HCT116 (cell line): ENCODE measurements at regions not wholly inside any gene's neighbourhood (a gene's known extent, or its start where the extent isn't known, plus 50 kb on each side); places are given as distances from the start of the nearest gene placed in this dataset.

ENCODE experiments used
- ATAC-seq: fragments of 200-7000 bp; cut with Tn5 transposase; 2 replicates; pipeline ENCODE4 v1.9.1; 2020; ENCODE audit warnings: mild to moderate bottlenecking, moderate library complexity
- BruUV-seq: library from RNA; stranded (reverse); fragments of 400-500 nt; replicated peaks from 2 replicates; lab custom pipeline; 2021; lab: Mats Ljungman, UMichigan
- CTCF ChIA-PET: fragments of 300-600 bp; sonication (Branson Sonifier 250); formaldehyde crosslinking; loops from one replicate; lab custom pipeline; 2021; ENCODE audit warnings: antibody characterized with exemption; lab: Charles Lee
- POLR2A ChIA-PET: fragments of 300-600, 350-600 bp; sonication (Branson Sonifier 250); formaldehyde crosslinking; loops from one replicate; lab custom pipeline; 2021; ENCODE audit warnings: antibody characterized with exemption; lab: Charles Lee
- RAD21 ChIA-PET, 2 experiments: fragments of 300-600 bp; sonication (Branson Sonifier 250); formaldehyde crosslinking; loops; one replicate each; lab custom pipeline; 2023; ENCODE audit warnings: low total read pairs in 2 of 2; ENCODE audit not compliant: uncharacterized antibody in 2 of 2, unreplicated experiment in 2 of 2, low non-redundant PET in 1 of 2; lab: Charles Lee
- DNase-seq: peaks from one replicate; pipeline ENCODE4 v3.0.0-alpha.2; 2010; ENCODE audit warnings: low read depth, low spot score
- H2AFZ ChIP-seq: fragments of 200-600 bp; shearing (Covaris generic), sonication (generic); 2 replicates; pipeline ENCODE4 v1.6.1; 2017; ENCODE audit warnings: low read depth, mixed run types, mixed read lengths, antibody characterized with exemption, low read length; ENCODE audit not compliant: poor library complexity, severe bottlenecking
- H3K27ac ChIP-seq: 2 replicates; pipeline ENCODE4 v1.5.1; 2012; ENCODE audit warnings: low read depth, low read length
- H3K27me3 ChIP-seq: fragments of 200-600 bp; sonication (generic); 2 replicates; pipeline ENCODE4 v1.6.1; 2016; ENCODE audit warnings: mixed run types, low read length, mixed read lengths; ENCODE audit not compliant: insufficient read depth
- H3K36me3 ChIP-seq, 2 experiments: fragments of 200-500 bp in 1 of 2; fragments of 200-600 bp in 1 of 2; sonication (Bioruptor generic) in 1 of 2; sonication (generic) in 1 of 2; 2 replicates each; pipeline versions ENCODE4 v1.5.1 to v1.6.1; 2014 to 2016; ENCODE audit warnings: low read length in 2 of 2, inconsistent platforms in 1 of 2, mixed read lengths in 1 of 2, mixed run types in 1 of 2; ENCODE audit not compliant: insufficient read depth in 2 of 2, control insufficient read depth in 1 of 2
- H3K4me1 ChIP-seq, 2 experiments: fragments of 200-600 bp in 1 of 2; sonication (generic) in 1 of 2; 2 replicates each; pipeline versions ENCODE4 v1.5.1 to v1.6.1; 2012 to 2017; ENCODE audit warnings: low read length in 2 of 2, inconsistent platforms in 1 of 2, mild to moderate bottlenecking in 1 of 2, mixed read lengths in 1 of 2, mixed run types in 1 of 2, moderate library complexity in 1 of 2; ENCODE audit not compliant: insufficient read depth in 2 of 2, control insufficient read depth in 1 of 2
- H3K4me2 ChIP-seq: fragments of 200-600 bp; sonication (generic); 2 replicates; pipeline ENCODE4 v1.6.1; 2017; ENCODE audit warnings: mixed run types, low read length, mixed read lengths
- H3K4me3 ChIP-seq, 2 experiments: fragments of 200-600 bp in 1 of 2; sonication (generic) in 1 of 2; replicated peaks in 1 of 2; 2 replicates each; pipeline ENCODE4 v1.5.1; 2011 to 2016; ENCODE audit warnings: low read length in 2 of 2, control low read depth in 1 of 2, low read depth in 1 of 2, mild to moderate bottlenecking in 1 of 2, mixed read lengths in 1 of 2, mixed run types in 1 of 2
- H3K79me2 ChIP-seq: fragments of 200-600 bp; sonication (generic); 2 replicates; pipeline ENCODE4 v1.6.1; 2017; ENCODE audit warnings: mild to moderate bottlenecking, mixed run types, low read length, moderate library complexity, mixed read lengths; ENCODE audit not compliant: insufficient read depth
- H3K9ac ChIP-seq: fragments of 200-600 bp; sonication (generic); 2 replicates; pipeline ENCODE4 v1.6.1; 2016; ENCODE audit warnings: low read length, mixed read lengths
- H3K9me2 ChIP-seq: fragments of 200-600 bp; sonication (generic), shearing (Covaris generic); 2 replicates; pipeline ENCODE4 v1.6.1; 2017; ENCODE audit warnings: mixed run types, mild to moderate bottlenecking, moderate library complexity; ENCODE audit not compliant: insufficient read depth
- H3K9me3 ChIP-seq, 2 experiments: fragments of 200-500 bp in 1 of 2; fragments of 200-600 bp in 1 of 2; sonication (Bioruptor generic) in 1 of 2; sonication (generic) in 1 of 2; 2 replicates each; pipeline ENCODE4 v1.6.1; 2014 to 2017; ENCODE audit warnings: low read length in 2 of 2, mixed read lengths in 2 of 2, inconsistent platforms in 1 of 2, low read depth in 1 of 2, mild to moderate bottlenecking in 1 of 2, mixed run types in 1 of 2, moderate library complexity in 1 of 2; ENCODE audit not compliant: control insufficient read depth in 1 of 2, insufficient read depth in 1 of 2
- H4K20me1 ChIP-seq: fragments of 200-600 bp; sonication (generic), shearing (Covaris generic); 2 replicates; pipeline ENCODE4 v1.6.1; 2017; ENCODE audit warnings: mixed run types, mild to moderate bottlenecking, moderate library complexity; ENCODE audit not compliant: insufficient read depth
- ATF3 ChIP-seq: IDR thresholded peaks from 2 replicates; pipeline ENCODE4 v1.6.1; 2012
- CBX3 ChIP-seq: IDR thresholded peaks from 2 replicates; pipeline ENCODE4 v1.6.1; 2012; ENCODE audit warnings: low read depth
- CEBPB ChIP-seq: IDR thresholded peaks from 2 replicates; pipeline ENCODE4 v1.6.1; 2012; ENCODE audit warnings: low read depth
- CTCF ChIP-seq, 3 experiments: fragments of 200-600 bp in 1 of 3; sonication (generic) in 1 of 3; IDR thresholded peaks in 2 of 3; conservative IDR thresholded peaks in 1 of 3; 2 replicates each; pipeline ENCODE4 v1.5.1; 2012 to 2017; ENCODE audit warnings: low read depth in 2 of 3, low read length in 2 of 3, antibody characterized with exemption in 1 of 3, borderline replicate concordance in 1 of 3, control low read depth in 1 of 3, mild to moderate bottlenecking in 1 of 3, mixed read lengths in 1 of 3, mixed run types in 1 of 3, moderate library complexity in 1 of 3; ENCODE audit not compliant: insufficient read depth in 1 of 3
- EGR1 ChIP-seq: IDR thresholded peaks from 2 replicates; pipeline ENCODE4 v1.6.1; 2012; ENCODE audit warnings: low read depth
- ELF1 ChIP-seq: IDR thresholded peaks from 2 replicates; pipeline ENCODE4 v1.6.1; 2012; ENCODE audit warnings: low read depth, borderline replicate concordance
- EZH2 ChIP-seq: fragments of 200-600 bp; sonication (generic); IDR thresholded peaks from 2 replicates; pipeline ENCODE4 v1.6.1; 2017; ENCODE audit warnings: antibody characterized with exemption, mixed run types
- EZH2phosphoT487 ChIP-seq: fragments of 200-600 bp; IDR thresholded peaks from 2 replicates; pipeline ENCODE4 v1.6.1; 2018; ENCODE audit warnings: antibody characterized with exemption, borderline replicate concordance
- FOSL1 ChIP-seq: IDR thresholded peaks from 2 replicates; pipeline ENCODE4 v1.6.1; 2012; ENCODE audit warnings: low read depth
- JUND ChIP-seq: IDR thresholded peaks from 2 replicates; pipeline ENCODE4 v1.6.1; 2012
- MAX ChIP-seq: IDR thresholded peaks from 2 replicates; pipeline ENCODE4 v1.6.1; 2012
- POLR2A ChIP-seq: IDR thresholded peaks from 2 replicates; pipeline ENCODE4 v1.7.0; 2011; ENCODE audit warnings: borderline replicate concordance; ENCODE audit not compliant: insufficient read depth, insufficient read length; ENCODE audit errors: extremely low read depth
- POLR2AphosphoS5 ChIP-seq: IDR thresholded peaks from 2 replicates; pipeline ENCODE4 v1.6.1; 2011; ENCODE audit warnings: mild to moderate bottlenecking, low read depth, low read length, moderate library complexity
- REST ChIP-seq: IDR thresholded peaks from 2 replicates; pipeline ENCODE4 v1.6.1; 2012; ENCODE audit warnings: low read depth
- SP1 ChIP-seq: IDR thresholded peaks from 2 replicates; pipeline ENCODE4 v1.6.1; 2012; ENCODE audit warnings: low read depth
- SRF ChIP-seq: IDR thresholded peaks from 2 replicates; pipeline ENCODE4 v1.6.1; 2012; ENCODE audit warnings: low read depth
- TCF7L2 ChIP-seq: IDR thresholded peaks from 2 replicates; pipeline ENCODE4 v1.7.0; 2011; ENCODE audit warnings: borderline replicate concordance, inconsistent platforms; ENCODE audit not compliant: insufficient read depth, insufficient read length; ENCODE audit errors: extremely low read depth
- YY1 ChIP-seq: IDR thresholded peaks from 2 replicates; pipeline ENCODE4 v1.6.1; 2011; ENCODE audit warnings: low read length, low read depth, moderate library complexity, mild to moderate bottlenecking; ENCODE audit not compliant: insufficient replicate concordance; ENCODE audit errors: extremely low read depth
- ZBTB33 ChIP-seq: IDR thresholded peaks from 2 replicates; pipeline ENCODE4 v1.6.1; 2011; ENCODE audit warnings: mild to moderate bottlenecking, low read length, moderate library complexity; ENCODE audit not compliant: insufficient replicate concordance; ENCODE audit errors: extremely low read depth
- ZNF274 ChIP-seq: fragments of 200-500 bp; sonication (Bioruptor generic); IDR thresholded peaks from 2 replicates; pipeline ENCODE4 v1.6.1; 2014; ENCODE audit warnings: mild to moderate bottlenecking, low read depth, low read length, inconsistent platforms
- intact Hi-C: fragments of 100-400 bp; cut with micrococcal nuclease; formaldehyde crosslinking; loops from 2 replicates; pipeline ENCODE4 v1.10.0; 2022

GRCh38 chr12:89064780-89065179 lies 287.5 kb downstream of the DUSP6 start:
- ChIA-PET POLR2A (interaction anchor here (2.4 kb wide), 1 partner anchor 288 kb away, joined by 9 read pairs; the partner anchor contains the start of gene DUSP6), CTCF (no interaction called here), RAD21 (no interaction called here)
- H3K36me3 ChIP-seq = no peaks in the 10 kb centered on the region
- ATAC-seq (peak; percentile 91), DNase-seq (peak; percentile 84)
- no peak overlapping the region for H3K9ac ChIP-seq
- no peak overlapping the region for H3K27ac ChIP-seq
- H3K4me3 ChIP-seq = no peak overlapping the region
- H3K9me3 ChIP-seq = no peaks in the 10 kb centered on the region
- intact Hi-C loops = loop anchor here (10.0 kb wide), 1 partner anchor 160 kb away; no protein-coding TSS in a partner anchor
- H3K4me2 ChIP-seq = peak overlapping the region; percentile 56
- 0 out of 2 replicates have a peak, but pooled peaks cover 3% of the 10 kb centered on the region for H3K9me2 ChIP-seq
- no TSS peak for BruUV-seq
- peak overlapping the region; percentile 75 for H2AFZ ChIP-seq
- H3K27me3 ChIP-seq = no peaks in the 10 kb centered on the region
- H4K20me1 ChIP-seq = no peaks in the 10 kb centered on the region
- no peaks in the 10 kb centered on the region for H3K79me2 ChIP-seq
- H3K4me1 ChIP-seq = peaks cover 0 to 34% of the 10 kb centered on the region in 2 experiments; a peak in 2 of 4 replicates
- peak; percentile 27 for TF ChIP-seq TCF7L2
- peak; percentile 47 for TF ChIP-seq YY1
- TF ChIP-seq ELF1 = no peak
- peak; percentile 96 for TF ChIP-seq JUND
- no peak for TF ChIP-seq EZH2phosphoT487
- peak; percentile 87 for TF ChIP-seq SP1
- TF ChIP-seq FOSL1 = peak; percentile 95
- TF ChIP-seq CBX3 = peak; percentile 97
- TF ChIP-seq MAX = no peak; the same call in 1 of the 2 replicates
- peak; percentile 63 for TF ChIP-seq CEBPB
- TF ChIP-seq CTCF (IDR thresholded peaks at IDR 0.05 in 2 of 3, conservative IDR thresholded peaks at IDR 0.05 in 1 of 3; ENCODE audit: borderline replicate concordance in 1 of 3, insufficient read depth in 1 of 3, low read depth in 2 of 3, low read length in 2 of 3) = no peak
- TF ChIP-seq ZBTB33 = no peak
- TF ChIP-seq EZH2 = no peak
- 0 out of 2 replicates have a peak, but pooled peaks have one; percentile 40 for TF ChIP-seq EGR1
- TF ChIP-seq ZNF274 = no peak
- TF ChIP-seq POLR2A = no peak
- TF ChIP-seq POLR2AphosphoS5 = peak; percentile 46; the same call in 1 of the 2 replicates
- no peak; the same call in 1 of the 2 replicates for TF ChIP-seq ATF3
- 0 out of 2 replicates have a peak, but pooled peaks have one; percentile 43 for TF ChIP-seq SRF
- no peak for TF ChIP-seq REST
